Endothelial cell (in vitro differentiated cells): ENCODE measurements at regions not wholly inside any gene's neighbourhood (a gene's known extent, or its start where the extent isn't known, plus 50 kb on each side); places are given as distances from the start of the nearest gene placed in this dataset.
"Not testable (repeated sequence)": the region's sequence is repeated elsewhere in the genome, so short reads cannot be mapped to it uniquely, and the experiment has no call there.

ENCODE experiments used
- DNase-seq: peaks from one replicate; pipeline ENCODE4 v3.0.0; 2021; ENCODE audit warnings: low spot score
- H3K27ac Mint-ChIP-seq: one replicate; pipeline ENCODE4 v1.8.0; 2021; ENCODE audit warnings: mixed read lengths, inconsistent platforms; ENCODE audit not compliant: unreplicated experiment
- H3K27me3 Mint-ChIP-seq: one replicate; pipeline ENCODE4 v1.8.0; 2021; ENCODE audit warnings: mild to moderate bottlenecking, moderate library complexity, mixed read lengths, inconsistent platforms; ENCODE audit not compliant: unreplicated experiment
- H3K36me3 Mint-ChIP-seq: one replicate; pipeline ENCODE4 v1.8.0; 2021; ENCODE audit warnings: mild to moderate bottlenecking, low read depth, mixed read lengths, inconsistent platforms; ENCODE audit not compliant: unreplicated experiment
- H3K4me1 Mint-ChIP-seq: one replicate; pipeline ENCODE4 v1.8.0; 2021; ENCODE audit warnings: mild to moderate bottlenecking, mixed read lengths, inconsistent platforms; ENCODE audit not compliant: unreplicated experiment
- H3K4me3 Mint-ChIP-seq: one replicate; pipeline ENCODE4 v1.8.0; 2021; ENCODE audit warnings: mild to moderate bottlenecking, mixed read lengths, inconsistent platforms; ENCODE audit not compliant: unreplicated experiment
- H3K9me3 Mint-ChIP-seq: one replicate; pipeline ENCODE4 v1.8.0; 2021; ENCODE audit warnings: mixed read lengths, inconsistent platforms; ENCODE audit not compliant: unreplicated experiment
- CTCF ChIP-seq: fragments of 200-600 bp; sonication (generic); IDR thresholded peaks from one replicate; pipeline ENCODE4 v1.5.0; 2021; ENCODE audit warnings: antibody characterized with exemption; ENCODE audit not compliant: unreplicated experiment

DNA sequence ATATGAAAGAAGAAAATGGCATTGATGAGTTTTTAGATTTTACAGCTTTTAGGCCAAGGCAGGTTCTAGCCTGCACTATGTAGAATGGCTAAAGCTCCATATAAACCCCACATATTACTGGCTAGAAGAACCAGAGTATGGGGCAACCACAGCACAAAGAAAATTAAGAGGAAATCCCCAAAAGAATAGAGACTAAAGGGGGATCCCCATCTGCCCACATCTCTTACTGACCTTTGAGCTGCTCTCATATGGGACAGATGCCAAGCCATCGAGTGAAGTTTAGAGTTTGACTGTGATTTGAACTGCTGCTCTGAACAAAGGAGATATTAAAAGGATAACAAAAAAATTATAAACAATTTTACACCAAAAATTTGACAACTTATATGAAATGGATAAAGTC, 102.2 kb upstream of the HAO2 start:
- H3K4me3 Mint-ChIP-seq, result no peak overlapping the region
- TF ChIP-seq CTCF, result no peak
- H3K27ac Mint-ChIP-seq, result no peak overlapping the region
- no peak for DNase-seq
- H3K36me3 Mint-ChIP-seq, result no peaks in the 10 kb centered on the region
- no peaks in the 10 kb centered on the region for H3K9me3 Mint-ChIP-seq
- H3K27me3 Mint-ChIP-seq, result no peaks in the 10 kb centered on the region
- H3K4me1 Mint-ChIP-seq, result no peaks in the 10 kb centered on the region

GRCh38 chr1:119266858-119267257, 101.7 kb upstream of the HAO2 start:
- no peak overlapping the region for H3K4me3 Mint-ChIP-seq
- H3K4me1 Mint-ChIP-seq, result no peaks in the 10 kb centered on the region
- H3K27me3 Mint-ChIP-seq, result no peaks in the 10 kb centered on the region
- no peaks in the 10 kb centered on the region for H3K36me3 Mint-ChIP-seq
- H3K27ac Mint-ChIP-seq, result no peak overlapping the region
- DNase-seq, result no peak
- H3K9me3 Mint-ChIP-seq, result no peaks in the 10 kb centered on the region
- TF ChIP-seq CTCF, result no peak

DNA sequence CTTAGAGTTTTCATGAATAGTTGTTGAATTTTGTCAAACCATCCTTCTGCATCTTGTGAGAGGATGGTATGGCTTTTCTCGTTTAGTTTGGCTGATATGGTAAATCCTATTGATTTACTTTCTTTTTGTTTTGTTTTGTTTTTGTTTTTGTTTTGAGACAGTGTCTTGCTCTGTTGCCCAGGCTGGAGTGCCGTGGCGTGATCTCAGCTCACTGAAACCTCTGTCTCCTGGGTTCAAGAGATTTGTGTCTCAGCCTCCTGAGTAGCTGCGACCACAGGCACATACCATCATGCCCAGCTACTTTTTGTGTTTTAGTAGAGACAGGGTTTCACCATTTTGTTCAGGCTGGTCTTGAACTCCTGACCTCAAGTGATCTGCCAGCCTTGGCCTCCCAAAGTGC, 101.3 kb upstream of the HAO2 start:
- not testable (repeated sequence) for DNase-seq, H3K9me3 Mint-ChIP-seq, H3K4me3 Mint-ChIP-seq, H3K4me1 Mint-ChIP-seq, H3K27ac Mint-ChIP-seq, H3K36me3 Mint-ChIP-seq, H3K27me3 Mint-ChIP-seq

- no peaks in the 10 kb centered on the region for H3K27me3 Mint-ChIP-seq
- no peak overlapping the region for H3K4me3 Mint-ChIP-seq
- no peaks in the 10 kb centered on the region for H3K36me3 Mint-ChIP-seq
- DNase-seq, result no peak
- H3K9me3 Mint-ChIP-seq, result no peaks in the 10 kb centered on the region
- no peaks in the 10 kb centered on the region for H3K4me1 Mint-ChIP-seq
- no peak for TF ChIP-seq CTCF
- H3K27ac Mint-ChIP-seq, result no peak overlapping the region
These were observed 99.7 kb upstream of the HAO2 start for GRCh38 chr1:119268879-119269278.

DNA sequence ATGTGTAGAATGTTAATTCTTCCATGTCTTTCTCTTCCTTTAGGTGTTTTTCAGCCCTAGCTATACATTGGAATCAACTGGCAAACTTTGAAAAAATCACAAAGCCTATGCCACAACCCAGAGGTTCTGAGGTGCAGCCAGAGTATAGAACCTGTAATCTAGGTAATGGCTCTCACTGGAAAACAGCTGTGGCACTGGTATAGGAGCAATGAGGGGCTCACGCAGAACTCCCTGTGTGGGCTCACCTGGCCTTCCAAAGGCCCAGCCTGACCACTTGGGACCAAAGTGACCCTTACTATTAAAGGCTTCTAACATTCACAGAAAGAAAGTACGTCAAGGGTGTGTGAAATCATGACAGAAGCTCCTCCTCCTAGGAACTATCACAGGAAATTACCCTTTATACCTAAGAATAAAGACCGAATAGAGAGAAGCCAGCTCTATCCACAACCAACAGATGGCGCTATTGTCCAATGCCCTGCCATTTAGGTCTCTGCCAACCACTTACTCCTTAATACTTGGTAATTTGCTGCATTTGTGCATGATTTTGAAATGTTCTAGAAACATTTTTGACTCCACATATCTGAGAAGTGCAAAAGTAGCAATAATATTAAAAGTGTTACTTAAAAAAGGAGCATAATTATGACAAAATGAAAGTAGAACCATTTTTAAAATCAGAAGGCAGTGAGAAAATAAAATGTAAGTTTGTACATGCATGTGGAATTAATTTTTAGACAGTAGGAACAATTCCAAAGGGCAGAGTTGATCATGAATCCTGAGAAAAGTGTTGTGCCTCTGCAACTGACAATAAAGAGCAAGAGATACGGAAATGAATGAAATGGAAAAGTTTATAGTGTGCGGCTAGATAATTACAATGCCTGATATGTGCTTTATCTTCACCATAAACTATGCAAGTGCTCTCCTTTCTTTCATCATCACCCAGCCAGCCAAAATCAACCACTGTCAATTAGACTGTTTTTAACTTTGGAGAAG, 93.1 kb upstream of the HAO2 start:
- Mint-ChIP-seq H3K4me3 (no peak overlapping the region), H3K4me1 (peaks cover 17% of the 10 kb centered on the region), H3K9me3 (no peaks in the 10 kb centered on the region), H3K36me3 (no peaks in the 10 kb centered on the region), H3K27me3 (no peaks in the 10 kb centered on the region), H3K27ac (no peak overlapping the region)
- TF ChIP-seq CTCF, result peak; percentile 78
- DNase-seq, result peak; percentile 55
